WTC11 (cell line): ENCODE measurements at regions not wholly inside any gene's neighbourhood (a gene's known extent, or its start where the extent isn't known, plus 50 kb on each side); places are given as distances from the start of the nearest gene placed in this dataset.

ENCODE experiments used
- JUN ChIP-seq: sonication (generic); formaldehyde crosslinking; IDR thresholded peaks from 2 replicates; pipeline ENCODE4 v1.8.0; 2023; ENCODE audit warnings: mild to moderate bottlenecking, missing genetic modification reagents
- MXD4 ChIP-seq: fragments of 250-450 bp; sonication (Bioruptor Pico); IDR thresholded peaks from 2 replicates; pipeline ENCODE4 v1.8.0; 2021; ENCODE audit warnings: mild to moderate bottlenecking, moderate library complexity, borderline replicate concordance
- NFYB ChIP-seq: sonication (generic); formaldehyde crosslinking; conservative IDR thresholded peaks from 2 replicates; pipeline ENCODE4 v1.8.0; 2022; ENCODE audit warnings: low read depth, missing genetic modification reagents
- ZNF121 ChIP-seq: sonication (generic); formaldehyde crosslinking; IDR thresholded peaks from 2 replicates; pipeline ENCODE4 v1.8.0; 2023; ENCODE audit warnings: missing genetic modification reagents
- ZNF396 ChIP-seq: fragments of 250-450 bp; sonication (Bioruptor Pico); IDR thresholded peaks from 2 replicates; pipeline ENCODE4 v1.8.0; 2021; ENCODE audit warnings: mild to moderate bottlenecking, moderate library complexity, borderline replicate concordance
- ZNF423 ChIP-seq: fragments of 250-450 bp; sonication (Bioruptor Pico); IDR thresholded peaks from 2 replicates; pipeline ENCODE4 v2.1.2; 2022; ENCODE audit warnings: mild to moderate bottlenecking, moderate library complexity
- TF ChIP-seq, protein P1 (sequence below): fragments of 200-600 bp; IDR thresholded peaks from 2 replicates; pipeline ENCODE4 v1.8.0; 2022; ENCODE audit warnings: antibody characterized with exemption
- TF ChIP-seq, protein P2 (sequence below): sonication (generic); formaldehyde crosslinking; IDR thresholded peaks from 2 replicates; pipeline ENCODE4 v1.8.1; 2022; ENCODE audit warnings: missing genetic modification reagents, borderline replicate concordance

DNA sequence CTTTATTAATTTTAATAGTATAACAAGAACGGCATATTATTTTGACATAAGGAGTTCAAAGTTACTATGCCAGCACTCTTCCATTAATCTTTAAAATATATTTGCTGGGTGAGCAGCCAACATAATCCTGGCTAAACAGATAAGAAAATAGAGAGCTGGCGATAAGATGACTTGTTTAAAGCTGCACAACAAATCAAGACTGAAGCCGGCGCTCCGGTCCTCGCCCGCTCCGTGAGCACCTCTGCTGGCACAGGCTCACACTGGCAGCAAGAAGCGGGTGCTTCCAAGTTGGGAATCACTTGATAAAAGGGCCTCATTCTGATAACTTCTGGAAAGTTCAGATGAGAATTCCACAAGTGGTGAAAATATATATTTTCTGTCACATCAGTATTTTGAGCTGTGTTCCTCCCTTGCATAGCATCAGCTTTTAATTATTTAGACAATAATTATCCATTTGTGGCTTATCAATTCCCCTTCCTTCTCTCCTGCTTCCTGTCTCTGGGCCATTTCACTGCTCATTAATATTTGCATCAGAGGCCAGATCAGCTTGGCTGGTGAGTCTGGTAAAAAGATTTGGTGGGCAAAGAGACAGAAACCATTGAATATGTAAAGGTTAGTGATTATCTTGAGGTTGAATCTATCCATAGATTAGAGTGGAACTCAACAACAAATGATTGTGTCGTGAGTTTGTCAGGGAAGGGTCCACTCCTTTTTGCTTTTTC is 205.3 kb downstream of the MZT1 start:
- no peak for TF ChIP-seq JUN (CRISPR knock-in tag)
- no peak for TF ChIP-seq NFYB (CRISPR knock-in tag)
- TF ChIP-seq, protein P1, sequence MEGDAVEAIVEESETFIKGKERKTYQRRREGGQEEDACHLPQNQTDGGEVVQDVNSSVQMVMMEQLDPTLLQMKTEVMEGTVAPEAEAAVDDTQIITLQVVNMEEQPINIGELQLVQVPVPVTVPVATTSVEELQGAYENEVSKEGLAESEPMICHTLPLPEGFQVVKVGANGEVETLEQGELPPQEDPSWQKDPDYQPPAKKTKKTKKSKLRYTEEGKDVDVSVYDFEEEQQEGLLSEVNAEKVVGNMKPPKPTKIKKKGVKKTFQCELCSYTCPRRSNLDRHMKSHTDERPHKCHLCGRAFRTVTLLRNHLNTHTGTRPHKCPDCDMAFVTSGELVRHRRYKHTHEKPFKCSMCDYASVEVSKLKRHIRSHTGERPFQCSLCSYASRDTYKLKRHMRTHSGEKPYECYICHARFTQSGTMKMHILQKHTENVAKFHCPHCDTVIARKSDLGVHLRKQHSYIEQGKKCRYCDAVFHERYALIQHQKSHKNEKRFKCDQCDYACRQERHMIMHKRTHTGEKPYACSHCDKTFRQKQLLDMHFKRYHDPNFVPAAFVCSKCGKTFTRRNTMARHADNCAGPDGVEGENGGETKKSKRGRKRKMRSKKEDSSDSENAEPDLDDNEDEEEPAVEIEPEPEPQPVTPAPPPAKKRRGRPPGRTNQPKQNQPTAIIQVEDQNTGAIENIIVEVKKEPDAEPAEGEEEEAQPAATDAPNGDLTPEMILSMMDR: no peak
- no peak for TF ChIP-seq ZNF121 (CRISPR knock-in tag)
- TF ChIP-seq ZNF396 (CRISPR knock-in tag): no peak
- no peak for TF ChIP-seq ZNF423 (CRISPR knock-in tag)
- TF ChIP-seq, protein P2, sequence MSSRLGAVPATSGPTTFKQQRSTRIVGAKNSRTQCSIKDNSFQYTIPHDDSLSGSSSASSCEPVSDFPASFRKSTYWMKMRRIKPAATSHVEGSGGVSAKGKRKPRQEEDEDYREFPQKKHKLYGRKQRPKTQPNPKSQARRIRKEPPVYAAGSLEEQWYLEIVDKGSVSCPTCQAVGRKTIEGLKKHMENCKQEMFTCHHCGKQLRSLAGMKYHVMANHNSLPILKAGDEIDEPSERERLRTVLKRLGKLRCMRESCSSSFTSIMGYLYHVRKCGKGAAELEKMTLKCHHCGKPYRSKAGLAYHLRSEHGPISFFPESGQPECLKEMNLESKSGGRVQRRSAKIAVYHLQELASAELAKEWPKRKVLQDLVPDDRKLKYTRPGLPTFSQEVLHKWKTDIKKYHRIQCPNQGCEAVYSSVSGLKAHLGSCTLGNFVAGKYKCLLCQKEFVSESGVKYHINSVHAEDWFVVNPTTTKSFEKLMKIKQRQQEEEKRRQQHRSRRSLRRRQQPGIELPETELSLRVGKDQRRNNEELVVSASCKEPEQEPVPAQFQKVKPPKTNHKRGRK (CRISPR knock-in tag): no peak
- no peak for TF ChIP-seq MXD4 (CRISPR knock-in tag)
